ENCODE measurements at regions not wholly inside any gene's neighbourhood (a gene's known extent, or its start where the extent isn't known, plus 50 kb on each side); places are given as distances from the start of the nearest gene placed in this dataset.

DNA sequence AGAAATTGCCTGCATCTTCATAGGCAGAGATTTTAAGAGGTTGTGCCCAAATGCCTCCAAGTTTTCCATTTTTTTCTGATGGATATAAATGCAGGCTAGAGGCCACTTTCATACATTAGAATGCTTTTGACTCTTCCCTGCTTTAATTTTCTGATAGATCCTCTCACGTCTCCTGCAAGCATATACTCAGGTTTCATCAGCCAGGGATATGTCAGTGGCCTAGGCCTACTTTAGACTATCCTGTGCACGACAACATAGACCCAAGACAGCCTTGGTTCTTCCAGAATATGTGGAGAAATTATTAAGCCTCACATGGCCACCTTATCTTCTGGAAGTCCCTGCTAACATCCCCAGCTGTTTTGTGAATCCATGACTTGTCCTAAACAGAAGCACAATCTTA, 415.9 kb downstream of the TDRD15 start:
- ChIA-PET POLR2A (no interaction called here), CTCF (no interaction called here)
- Histone ChIP-seq H3K4me1 (ENCODE audit: control insufficient read depth, insufficient read depth, low read length) (no peaks in the 10 kb centered on the region), H3K27ac (ENCODE audit: extremely low read depth, low read depth, low read length) (no peak overlapping the region), H3K36me3 (ENCODE audit: control insufficient read depth in 2 of 2, insufficient read depth in 1 of 2, low read length in 2 of 2) (no peaks in the 10 kb centered on the region), H3K9me3 (ENCODE audit: control insufficient read depth, insufficient read depth, low read depth, low read length) (no peaks in the 10 kb centered on the region), H3K4me3 (ENCODE audit: low read depth, low read length) (no peak overlapping the region)
- TF ChIP-seq YY1 (tag by site-specific recombination; IDR thresholded peaks at IDR 0.05), result no peak
- no peak for TF ChIP-seq ZNF266 (tag by site-specific recombination; IDR thresholded peaks at IDR 0.05; ENCODE audit: low read depth)
- TF ChIP-seq ZSCAN30 (tag by site-specific recombination; IDR thresholded peaks at IDR 0.05), result no peak

- ChIA-PET POLR2A (no interaction called here), CTCF (no interaction called here)
- H3K36me3 ChIP-seq (ENCODE audit: control insufficient read depth in 2 of 2, insufficient read depth in 1 of 2, low read length in 2 of 2), result no peaks in the 10 kb centered on the region
- no peaks in the 10 kb centered on the region for H3K9me3 ChIP-seq (ENCODE audit: control insufficient read depth, insufficient read depth, low read depth, low read length)
- TF ChIP-seq, protein P1, sequence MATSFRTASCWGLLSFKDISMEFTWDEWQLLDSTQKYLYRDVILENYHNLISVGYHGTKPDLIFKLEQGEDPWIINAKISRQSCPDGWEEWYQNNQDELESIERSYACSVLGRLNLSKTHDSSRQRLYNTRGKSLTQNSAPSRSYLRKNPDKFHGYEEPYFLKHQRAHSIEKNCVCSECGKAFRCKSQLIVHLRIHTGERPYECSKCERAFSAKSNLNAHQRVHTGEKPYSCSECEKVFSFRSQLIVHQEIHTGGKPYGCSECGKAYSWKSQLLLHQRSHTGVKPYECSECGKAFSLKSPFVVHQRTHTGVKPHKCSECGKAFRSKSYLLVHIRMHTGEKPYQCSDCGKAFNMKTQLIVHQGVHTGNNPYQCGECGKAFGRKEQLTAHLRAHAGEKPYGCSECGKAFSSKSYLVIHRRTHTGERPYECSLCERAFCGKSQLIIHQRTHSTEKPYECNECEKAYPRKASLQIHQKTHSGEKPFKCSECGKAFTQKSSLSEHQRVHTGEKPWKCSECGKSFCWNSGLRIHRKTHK (tag by site-specific recombination; IDR thresholded peaks at IDR 0.05), result no peak
- TF ChIP-seq ZNF335 (tag by site-specific recombination; conservative IDR thresholded peaks at IDR 0.05) (no peak), KLF7 (tag by site-specific recombination; IDR thresholded peaks at IDR 0.05; ENCODE audit: borderline replicate concordance) (no peak), ZNF24 (tag by site-specific recombination; IDR thresholded peaks at IDR 0.05) (no peak), ZNF692 (tag by site-specific recombination; IDR thresholded peaks at IDR 0.05) (no peak), ZNF426 (tag by site-specific recombination; IDR thresholded peaks at IDR 0.05) (no peak), BCL11B (tag by site-specific recombination; IDR thresholded peaks at IDR 0.05; ENCODE audit: low read depth) (no peak), ZNF132 (tag by site-specific recombination; IDR thresholded peaks at IDR 0.05; ENCODE audit: borderline replicate concordance) (no peak), ZBTB48 (tag by site-specific recombination; IDR thresholded peaks at IDR 0.05) (no peak), ZBTB7A (tag by site-specific recombination; IDR thresholded peaks at IDR 0.05; ENCODE audit: low read depth) (no peak)
- TF ChIP-seq, protein P2, sequence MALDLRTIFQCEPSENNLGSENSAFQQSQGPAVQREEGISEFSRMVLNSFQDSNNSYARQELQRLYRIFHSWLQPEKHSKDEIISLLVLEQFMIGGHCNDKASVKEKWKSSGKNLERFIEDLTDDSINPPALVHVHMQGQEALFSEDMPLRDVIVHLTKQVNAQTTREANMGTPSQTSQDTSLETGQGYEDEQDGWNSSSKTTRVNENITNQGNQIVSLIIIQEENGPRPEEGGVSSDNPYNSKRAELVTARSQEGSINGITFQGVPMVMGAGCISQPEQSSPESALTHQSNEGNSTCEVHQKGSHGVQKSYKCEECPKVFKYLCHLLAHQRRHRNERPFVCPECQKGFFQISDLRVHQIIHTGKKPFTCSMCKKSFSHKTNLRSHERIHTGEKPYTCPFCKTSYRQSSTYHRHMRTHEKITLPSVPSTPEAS (tag by site-specific recombination; IDR thresholded peaks at IDR 0.05), result no peak
- H3K4me3 ChIP-seq (ENCODE audit: low read depth, low read length), result no peak overlapping the region
- no peak overlapping the region for H3K27ac ChIP-seq (ENCODE audit: extremely low read depth, low read depth, low read length)
- H3K4me1 ChIP-seq (ENCODE audit: control insufficient read depth, insufficient read depth, low read length), result no peaks in the 10 kb centered on the region
Observed at GRCh38 chr2:21543630-21544029, 419.9 kb downstream of the TDRD15 start.

DNA sequence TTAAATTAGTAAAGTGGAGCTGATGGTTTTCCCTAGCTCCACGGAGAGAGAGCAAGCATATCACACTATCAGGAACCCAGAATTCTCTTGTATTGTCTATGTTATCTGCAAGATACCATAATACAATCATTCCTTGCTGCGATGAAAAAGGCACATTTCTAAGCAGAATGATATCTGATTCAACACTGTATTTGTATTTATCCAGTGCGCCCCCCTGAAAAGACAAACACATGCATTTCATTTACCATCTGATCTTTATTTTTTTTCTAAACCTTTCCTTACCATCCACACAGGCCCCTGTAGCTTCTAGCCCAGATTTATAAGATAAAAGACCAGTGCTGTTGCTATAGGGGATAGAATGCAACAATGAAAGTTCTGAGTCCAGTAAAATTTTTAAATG, 420.6 kb downstream of the TDRD15 start:
- Histone ChIP-seq H3K36me3 (ENCODE audit: control insufficient read depth in 2 of 2, insufficient read depth in 1 of 2, low read length in 2 of 2) (no peaks in the 10 kb centered on the region), H3K4me1 (ENCODE audit: control insufficient read depth, insufficient read depth, low read length) (no peaks in the 10 kb centered on the region), H3K27ac (ENCODE audit: extremely low read depth, low read depth, low read length) (no peak overlapping the region), H3K9me3 (ENCODE audit: control insufficient read depth, insufficient read depth, low read depth, low read length) (no peaks in the 10 kb centered on the region), H3K4me3 (ENCODE audit: low read depth, low read length) (no peak overlapping the region)
- CTCF ChIA-PET, result no interaction called here
- POLR2A ChIA-PET, result no interaction called here
- no peak for TF ChIP-seq TCF7L2 (IDR thresholded peaks at IDR 0.05; ENCODE audit: borderline replicate concordance, low read depth, low read length)
- TF ChIP-seq, protein P3, sequence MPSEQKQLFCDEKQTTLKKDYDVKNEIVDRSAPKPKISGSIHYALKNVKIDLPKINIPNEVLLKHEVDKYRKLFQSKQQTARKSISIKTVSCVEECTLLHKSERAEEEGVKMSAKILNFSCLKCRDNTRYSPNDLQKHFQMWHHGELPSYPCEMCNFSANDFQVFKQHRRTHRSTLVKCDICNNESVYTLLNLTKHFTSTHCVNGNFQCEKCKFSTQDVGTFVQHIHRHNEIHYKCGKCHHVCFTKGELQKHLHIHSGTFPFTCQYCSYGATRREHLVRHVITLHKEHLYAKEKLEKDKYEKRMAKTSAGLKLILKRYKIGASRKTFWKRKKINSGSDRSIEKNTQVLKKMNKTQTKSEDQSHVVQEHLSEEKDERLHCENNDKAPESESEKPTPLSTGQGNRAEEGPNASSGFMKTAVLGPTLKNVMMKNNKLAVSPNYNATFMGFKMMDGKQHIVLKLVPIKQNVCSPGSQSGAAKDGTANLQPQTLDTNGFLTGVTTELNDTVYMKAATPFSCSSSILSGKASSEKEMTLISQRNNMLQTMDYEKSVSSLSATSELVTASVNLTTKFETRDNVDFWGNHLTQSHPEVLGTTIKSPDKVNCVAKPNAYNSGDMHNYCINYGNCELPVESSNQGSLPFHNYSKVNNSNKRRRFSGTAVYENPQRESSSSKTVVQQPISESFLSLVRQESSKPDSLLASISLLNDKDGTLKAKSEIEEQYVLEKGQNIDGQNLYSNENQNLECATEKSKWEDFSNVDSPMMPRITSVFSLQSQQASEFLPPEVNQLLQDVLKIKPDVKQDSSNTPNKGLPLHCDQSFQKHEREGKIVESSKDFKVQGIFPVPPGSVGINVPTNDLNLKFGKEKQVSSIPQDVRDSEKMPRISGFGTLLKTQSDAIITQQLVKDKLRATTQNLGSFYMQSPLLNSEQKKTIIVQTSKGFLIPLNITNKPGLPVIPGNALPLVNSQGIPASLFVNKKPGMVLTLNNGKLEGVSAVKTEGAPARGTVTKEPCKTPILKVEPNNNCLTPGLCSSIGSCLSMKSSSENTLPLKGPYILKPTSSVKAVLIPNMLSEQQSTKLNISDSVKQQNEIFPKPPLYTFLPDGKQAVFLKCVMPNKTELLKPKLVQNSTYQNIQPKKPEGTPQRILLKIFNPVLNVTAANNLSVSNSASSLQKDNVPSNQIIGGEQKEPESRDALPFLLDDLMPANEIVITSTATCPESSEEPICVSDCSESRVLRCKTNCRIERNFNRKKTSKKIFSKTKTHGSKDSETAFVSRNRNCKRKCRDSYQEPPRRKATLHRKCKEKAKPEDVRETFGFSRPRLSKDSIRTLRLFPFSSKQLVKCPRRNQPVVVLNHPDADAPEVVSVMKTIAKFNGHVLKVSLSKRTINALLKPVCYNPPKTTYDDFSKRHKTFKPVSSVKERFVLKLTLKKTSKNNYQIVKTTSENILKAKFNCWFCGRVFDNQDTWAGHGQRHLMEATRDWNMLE (tag by site-specific recombination; conservative IDR thresholded peaks at IDR 0.05; ENCODE audit: low read depth), result no peak
- TF ChIP-seq ZNF777 (tag by site-specific recombination; IDR thresholded peaks at IDR 0.05; ENCODE audit: borderline replicate concordance), result no peak
- TF ChIP-seq TRIM28 (IDR thresholded peaks at IDR 0.05; ENCODE audit: borderline replicate concordance, low read length), result no peak
- TF ChIP-seq GLIS1 (tag by site-specific recombination; IDR thresholded peaks at IDR 0.05), result no peak
- no peak for TF ChIP-seq ZNF350 (tag by site-specific recombination; IDR thresholded peaks at IDR 0.05)
- no peak for TF ChIP-seq ZNF529 (tag by site-specific recombination; IDR thresholded peaks at IDR 0.05; ENCODE audit: insufficient replicate concordance)

Data from HEK293 (cell line).